Naive thymus-derived CD8-positive, alpha-beta T cell (primary cell): ENCODE measurements at regions not wholly inside any gene's neighbourhood (a gene's known extent, or its start where the extent isn't known, plus 50 kb on each side); places are given as distances from the start of the nearest gene placed in this dataset.

Experiments used
- ATAC-seq, 2 donors: fragments of 150-1000 bp; cut with Tn5 transposase in 1 of 2; sonication (Bioruptor Pico), chemical (Tn5 transposase) in 1 of 2; 1 replicate in 1 of 2; 2 replicates in 1 of 2; pipeline ENCODE4 v1.10.0; 2021; ENCODE audit warnings: mild to moderate bottlenecking in 2 of 2, moderate library complexity in 2 of 2
- POLR2A ChIA-PET: fragments of 350-600 bp; sonication (Branson Sonifier 250); formaldehyde crosslinking; loops from one replicate; lab custom pipeline; 2021; ENCODE audit warnings: antibody characterized with exemption; lab: Charles Lee
- DNase-seq, 10 donors: peaks; one replicate each; pipeline versions ENCODE4 v3.0.0 to v3.0.0-alpha.2; 2020 to 2022
- H3K27ac Mint-ChIP-seq, 10 donors: one replicate each; pipeline ENCODE4 v1.8.0; 2020 to 2022; ENCODE audit warnings: mild to moderate bottlenecking in 10 of 10, mixed read lengths in 10 of 10, moderate library complexity in 4 of 10, inconsistent platforms in 1 of 10
- H3K27me3 Mint-ChIP-seq, 5 donors: one replicate each; pipeline ENCODE4 v1.8.0; 2021 to 2022; ENCODE audit warnings: mixed read lengths in 5 of 5
- H3K36me3 Mint-ChIP-seq, 3 donors: one replicate each; pipeline ENCODE4 v1.8.0; 2020 to 2022; ENCODE audit warnings: mixed read lengths in 3 of 3, mild to moderate bottlenecking in 2 of 3, inconsistent platforms in 1 of 3
- H3K4me1 Mint-ChIP-seq, 4 donors: one replicate each; pipeline ENCODE4 v1.8.0; 2021 to 2022; ENCODE audit warnings: mixed read lengths in 4 of 4
- H3K4me3 Mint-ChIP-seq, 10 donors: one replicate each; pipeline ENCODE4 v1.8.0; 2020 to 2022; ENCODE audit warnings: mild to moderate bottlenecking in 10 of 10, mixed read lengths in 10 of 10, moderate library complexity in 6 of 10, inconsistent platforms in 1 of 10
- H3K9me3 Mint-ChIP-seq, 9 donors: one replicate each; pipeline ENCODE4 v1.8.0; 2020 to 2022; ENCODE audit warnings: mixed read lengths in 9 of 9, mild to moderate bottlenecking in 3 of 9, inconsistent platforms in 1 of 9, moderate library complexity in 1 of 9

DNA sequence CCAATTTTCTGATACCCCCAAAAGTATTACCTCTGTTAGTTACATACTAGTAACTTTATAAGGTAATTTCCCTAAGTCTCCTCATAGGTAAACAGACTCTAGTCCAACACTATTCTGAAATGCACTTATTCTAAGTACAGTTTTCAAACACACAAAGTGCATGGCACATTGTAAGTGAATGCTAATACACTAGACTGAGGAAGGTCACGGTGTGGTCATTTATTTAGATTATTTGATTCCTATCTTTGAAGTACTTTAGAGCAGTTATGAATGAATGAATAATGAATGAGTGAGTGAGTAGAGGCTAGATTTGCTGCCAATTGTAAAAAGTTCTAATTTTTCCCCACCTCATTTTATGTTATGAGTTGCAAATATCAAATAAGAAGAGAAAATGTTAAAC, 132.8 kb upstream of the UGT8 start:
- DNase-seq (no peak), ATAC-seq (no peak)
- POLR2A ChIA-PET: no interaction called here
- H3K27me3 Mint-ChIP-seq: peaks cover 0 to 27% (median 6%) of the 10 kb centered on the region in 5 donors
- H3K27ac Mint-ChIP-seq: no peak overlapping the region
- H3K9me3 Mint-ChIP-seq: no peaks in the 10 kb centered on the region
- H3K4me3 Mint-ChIP-seq: no peak overlapping the region
- H3K36me3 Mint-ChIP-seq: no peaks in the 10 kb centered on the region
- H3K4me1 Mint-ChIP-seq: no peaks in the 10 kb centered on the region

DNA sequence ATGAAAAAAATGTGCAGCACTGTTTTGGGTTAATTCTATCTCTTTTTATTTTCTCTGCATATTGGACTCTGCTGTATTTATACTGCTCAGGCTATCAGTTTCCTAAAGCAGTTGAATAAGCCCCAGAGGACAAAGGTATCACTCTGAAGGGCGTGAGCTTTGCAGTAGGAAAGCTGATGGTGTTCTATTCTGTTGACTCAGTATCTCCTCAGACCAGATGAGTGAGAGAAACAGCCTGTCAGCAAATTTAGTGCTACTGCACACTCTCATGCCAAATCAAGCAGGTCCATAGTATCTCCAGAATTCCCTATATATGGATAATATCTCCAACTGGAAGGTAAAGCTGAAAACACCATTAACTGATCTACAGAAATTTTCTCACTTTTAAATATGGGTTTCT, 132.3 kb upstream of the UGT8 start:
- H3K4me3 Mint-ChIP-seq: no peak overlapping the region
- DNase-seq (no peak), ATAC-seq (no peak)
- POLR2A ChIA-PET: no interaction called here
- no peaks in the 10 kb centered on the region for H3K4me1 Mint-ChIP-seq
- H3K27me3 Mint-ChIP-seq: peaks cover 2 to 26% (median 6%) of the 10 kb centered on the region in 5 donors
- no peaks in the 10 kb centered on the region for H3K9me3 Mint-ChIP-seq
- H3K27ac Mint-ChIP-seq: no peak overlapping the region
- no peaks in the 10 kb centered on the region for H3K36me3 Mint-ChIP-seq

DNA sequence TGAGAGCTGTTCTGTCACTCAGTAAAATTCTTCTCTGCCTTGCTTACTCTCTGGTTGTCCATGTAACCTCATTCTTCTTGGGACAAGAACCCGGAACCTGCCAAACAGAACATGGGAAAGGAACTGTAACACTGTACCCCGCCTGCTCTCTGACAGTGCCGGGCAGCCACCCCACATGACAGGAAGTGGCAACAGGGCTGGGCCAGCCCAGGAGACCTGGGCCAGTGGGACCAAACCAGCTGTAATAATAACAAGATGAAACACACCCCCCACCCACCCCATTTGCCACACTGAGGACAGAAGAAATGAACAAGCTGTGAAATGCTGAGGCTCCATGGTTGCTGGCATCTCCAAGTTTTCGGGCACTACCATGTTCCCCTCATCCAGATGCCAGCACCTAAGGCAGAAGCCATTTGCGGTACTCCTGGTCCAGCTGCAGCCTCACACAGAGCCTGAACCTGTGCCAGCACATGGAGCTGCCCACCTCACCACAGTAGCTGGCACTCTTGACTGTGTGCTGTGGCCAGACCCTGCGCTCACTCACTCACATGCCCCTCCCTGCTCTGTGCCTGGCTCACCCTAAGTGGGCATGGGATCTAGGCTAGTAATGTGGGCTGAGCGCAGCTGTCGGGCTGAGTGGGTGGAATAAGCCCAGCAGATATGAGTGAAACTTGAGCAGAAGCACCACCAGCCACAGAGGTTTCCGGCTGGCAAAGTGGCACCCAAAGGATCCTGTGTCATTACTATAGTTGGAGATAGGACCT, 126.2 kb upstream of the UGT8 start:
- no peak for ATAC-seq
- DNase-seq: no peak
- POLR2A ChIA-PET: no interaction called here
- no peak overlapping the region for H3K4me3 Mint-ChIP-seq
- no peak overlapping the region for H3K27ac Mint-ChIP-seq
- peaks cover 0 to 4% (median 0%) of the 10 kb centered on the region in 9 donors for H3K9me3 Mint-ChIP-seq
- H3K4me1 Mint-ChIP-seq: no peaks in the 10 kb centered on the region
- peaks cover 0 to 7% (median 3%) of the 10 kb centered on the region in 5 donors for H3K27me3 Mint-ChIP-seq
- no peaks in the 10 kb centered on the region for H3K36me3 Mint-ChIP-seq

DNA sequence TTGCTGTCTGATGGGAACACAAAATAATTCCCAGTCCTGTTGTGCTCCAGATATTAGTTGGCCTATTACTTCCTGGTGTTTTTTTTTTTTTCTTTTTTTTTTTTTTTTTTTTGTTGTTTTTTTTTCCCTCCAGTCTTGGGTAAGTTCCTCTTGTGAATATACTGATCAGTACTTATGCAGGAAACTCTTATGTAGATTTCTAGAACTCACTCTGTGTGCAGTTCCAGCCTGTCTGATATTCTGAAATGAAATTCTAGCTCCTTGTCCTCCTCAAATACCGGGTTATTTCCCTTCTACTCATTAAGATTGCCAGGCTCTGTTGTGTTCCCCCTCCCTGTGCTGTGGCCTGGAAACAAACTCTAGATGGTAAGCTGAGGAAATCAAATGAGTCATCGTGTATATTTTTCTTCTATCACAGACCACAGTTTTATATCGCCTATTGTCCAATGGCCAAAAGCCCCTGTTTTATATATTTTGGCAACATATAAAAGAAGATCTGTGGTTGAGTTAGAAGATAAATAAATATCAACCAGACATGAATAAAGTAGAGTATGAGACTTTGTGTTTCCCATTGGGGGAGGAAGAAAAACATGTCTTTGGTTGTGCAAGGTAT, 124.3 kb upstream of the UGT8 start:
- POLR2A ChIA-PET: no interaction called here
- Mint-ChIP-seq H3K27ac (no peak overlapping the region), H3K36me3 (no peaks in the 10 kb centered on the region), H3K4me3 (no peak overlapping the region), H3K27me3 (peaks cover 2 to 13% (median 6%) of the 10 kb centered on the region in 5 donors), H3K4me1 (no peaks in the 10 kb centered on the region), H3K9me3 (peaks cover 0 to 4% (median 0%) of the 10 kb centered on the region in 9 donors)
- ATAC-seq (no peak), DNase-seq (no peak)

DNA sequence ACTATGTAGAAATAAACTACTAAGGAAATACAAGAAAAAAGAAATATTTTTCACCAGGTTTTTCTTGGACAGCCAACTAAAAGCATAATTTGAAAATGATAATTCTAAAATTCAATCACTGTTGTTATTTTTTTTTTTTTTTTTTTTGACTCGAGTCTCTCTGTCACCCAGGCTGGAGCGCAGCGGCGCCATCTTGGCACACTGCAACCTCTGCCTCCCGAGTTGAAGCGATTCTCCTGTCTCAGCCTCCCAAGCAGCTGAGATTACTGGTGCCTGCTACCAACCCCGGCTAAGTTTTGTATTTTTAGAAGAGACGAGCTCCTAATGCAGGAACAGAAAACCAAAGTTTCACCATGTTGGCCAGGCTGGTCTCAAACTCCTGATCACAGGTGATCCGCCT, 122.3 kb upstream of the UGT8 start:
- H3K36me3 Mint-ChIP-seq: no peaks in the 10 kb centered on the region
- no peak overlapping the region for H3K27ac Mint-ChIP-seq
- peaks cover 2 to 26% (median 8%) of the 10 kb centered on the region in 5 donors for H3K27me3 Mint-ChIP-seq
- no peak overlapping the region for H3K4me3 Mint-ChIP-seq
- ATAC-seq: no peak
- POLR2A ChIA-PET: no interaction called here
- H3K9me3 Mint-ChIP-seq: peaks cover 0 to 4% (median 0%) of the 10 kb centered on the region in 9 donors
- H3K4me1 Mint-ChIP-seq: no peaks in the 10 kb centered on the region
- no peak for DNase-seq

DNA sequence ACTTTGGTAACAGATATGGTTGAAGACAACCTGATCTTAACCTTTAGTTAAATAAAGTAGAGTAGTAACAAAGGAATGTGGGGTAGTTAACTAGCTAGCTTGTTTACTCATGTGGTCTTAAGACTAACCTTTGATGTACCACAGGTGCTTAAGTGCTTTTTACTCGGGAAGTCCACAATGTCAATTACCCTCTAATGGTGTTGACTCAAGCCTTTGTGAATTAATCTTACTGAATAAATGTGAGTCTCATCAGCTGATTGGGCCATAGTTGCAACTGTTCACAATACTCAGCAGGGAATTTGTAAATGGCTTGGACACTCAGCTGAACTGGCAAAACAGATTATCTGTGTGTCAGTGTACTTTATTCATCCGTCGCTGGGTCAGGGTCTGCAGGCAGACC, 119.0 kb upstream of the UGT8 start:
- H3K4me1 Mint-ChIP-seq: no peaks in the 10 kb centered on the region
- ATAC-seq: no peak
- no peak overlapping the region for H3K27ac Mint-ChIP-seq
- POLR2A ChIA-PET: no interaction called here
- H3K36me3 Mint-ChIP-seq: no peaks in the 10 kb centered on the region
- H3K27me3 Mint-ChIP-seq: peaks cover 2 to 26% (median 8%) of the 10 kb centered on the region in 5 donors
- H3K4me3 Mint-ChIP-seq: no peak overlapping the region
- peaks cover 0 to 3% (median 0%) of the 10 kb centered on the region in 9 donors for H3K9me3 Mint-ChIP-seq
- DNase-seq: no peak

DNA sequence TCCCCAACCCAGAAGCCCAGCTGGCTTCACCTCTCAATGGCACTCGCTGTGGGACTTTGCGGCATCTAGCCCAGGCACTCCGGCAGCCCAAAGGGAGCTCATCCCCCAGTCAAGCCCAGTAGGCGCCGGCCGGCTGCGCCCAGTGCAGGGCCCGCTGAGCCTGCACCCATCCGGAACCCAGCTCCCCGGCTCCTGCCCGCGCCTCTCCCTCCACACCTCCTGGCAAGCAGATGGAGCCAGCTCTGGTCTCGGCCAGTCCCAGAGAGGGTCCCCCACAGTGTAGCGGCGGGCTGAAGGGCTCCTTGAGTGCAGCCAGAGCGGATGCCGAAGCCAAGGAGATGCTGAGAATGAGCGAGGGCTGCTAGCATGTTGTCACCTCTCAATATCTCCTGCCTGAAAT, 116.8 kb upstream of the UGT8 start:
- ATAC-seq: no peak
- no peak overlapping the region for H3K4me3 Mint-ChIP-seq

DNA sequence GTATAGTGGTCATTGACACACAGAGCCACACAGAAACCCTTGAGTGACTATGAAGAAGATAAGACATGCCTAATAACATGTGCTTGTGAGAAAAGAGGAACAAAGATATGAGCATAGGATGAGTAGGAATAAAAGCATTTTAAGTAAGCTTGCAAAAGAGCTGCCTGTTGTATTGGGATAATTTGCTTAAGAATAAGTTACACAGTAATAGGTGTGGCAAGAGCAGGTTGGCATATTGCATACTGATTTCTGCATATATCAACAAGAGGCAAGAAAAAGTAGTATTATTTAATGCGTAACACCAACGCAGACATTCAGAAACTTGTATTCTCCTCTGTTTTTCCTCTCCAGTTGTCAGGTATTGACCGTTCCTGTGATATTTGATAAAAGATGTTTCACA, 111.5 kb upstream of the UGT8 start:
- Mint-ChIP-seq H3K27me3 (peaks cover 0 to 5% (median 0%) of the 10 kb centered on the region in 5 donors), H3K36me3 (no peaks in the 10 kb centered on the region), H3K27ac (no peak overlapping the region), H3K9me3 (no peaks in the 10 kb centered on the region), H3K4me1 (no peaks in the 10 kb centered on the region), H3K4me3 (no peak overlapping the region)
- ATAC-seq (no peak), DNase-seq (no peak)
- POLR2A ChIA-PET: no interaction called here

More for the DNA sequence above, 116.8 kb upstream of the UGT8 start:
- POLR2A ChIA-PET: no interaction called here
- Mint-ChIP-seq H3K27me3 (peaks cover 2 to 26% (median 8%) of the 10 kb centered on the region in 5 donors), H3K27ac (no peak overlapping the region), H3K36me3 (no peaks in the 10 kb centered on the region), H3K4me1 (no peaks in the 10 kb centered on the region), H3K9me3 (peaks cover 0 to 3% (median 0%) of the 10 kb centered on the region in 9 donors)
- no peak for DNase-seq

DNA sequence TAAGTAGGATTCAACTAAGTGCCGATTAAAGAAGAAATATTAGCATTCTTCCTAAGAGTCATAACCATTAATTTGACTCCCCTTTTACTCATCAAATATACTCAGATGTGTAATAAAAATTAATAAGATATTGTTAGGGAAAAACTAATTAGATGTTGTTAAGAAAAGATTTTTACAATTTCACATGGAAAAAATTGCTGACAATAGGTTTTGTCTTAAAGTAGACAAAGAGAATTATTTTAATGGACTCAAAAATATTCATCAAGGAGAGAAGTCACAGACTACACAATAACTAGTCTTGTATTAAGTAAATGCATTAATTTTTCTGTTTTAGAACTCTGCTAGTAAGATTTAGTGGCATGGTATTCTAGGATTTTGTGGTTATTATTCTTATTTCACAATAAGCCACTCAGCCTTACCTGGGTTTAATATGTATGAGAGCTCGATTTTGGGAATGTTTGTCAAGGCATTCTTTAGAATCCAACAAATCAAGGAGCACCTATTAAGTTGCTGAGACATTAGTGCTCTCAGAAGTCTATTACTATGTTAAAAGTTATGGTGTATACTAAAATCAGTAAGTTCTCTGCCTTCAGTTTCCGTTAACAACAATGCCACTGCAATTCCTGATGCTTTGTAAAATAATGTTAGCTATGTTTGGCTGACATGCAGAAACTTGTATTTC, 110.2 kb upstream of the UGT8 start:
- no peak overlapping the region for H3K4me3 Mint-ChIP-seq
- no peak for DNase-seq
- H3K27me3 Mint-ChIP-seq: peaks cover 0 to 5% (median 2%) of the 10 kb centered on the region in 5 donors
- no peak overlapping the region for H3K27ac Mint-ChIP-seq
- H3K36me3 Mint-ChIP-seq: no peaks in the 10 kb centered on the region
- H3K9me3 Mint-ChIP-seq: peaks cover 0 to 5% (median 0%) of the 10 kb centered on the region in 9 donors
- H3K4me1 Mint-ChIP-seq: no peaks in the 10 kb centered on the region
- POLR2A ChIA-PET: no interaction called here
- ATAC-seq: no peak

DNA sequence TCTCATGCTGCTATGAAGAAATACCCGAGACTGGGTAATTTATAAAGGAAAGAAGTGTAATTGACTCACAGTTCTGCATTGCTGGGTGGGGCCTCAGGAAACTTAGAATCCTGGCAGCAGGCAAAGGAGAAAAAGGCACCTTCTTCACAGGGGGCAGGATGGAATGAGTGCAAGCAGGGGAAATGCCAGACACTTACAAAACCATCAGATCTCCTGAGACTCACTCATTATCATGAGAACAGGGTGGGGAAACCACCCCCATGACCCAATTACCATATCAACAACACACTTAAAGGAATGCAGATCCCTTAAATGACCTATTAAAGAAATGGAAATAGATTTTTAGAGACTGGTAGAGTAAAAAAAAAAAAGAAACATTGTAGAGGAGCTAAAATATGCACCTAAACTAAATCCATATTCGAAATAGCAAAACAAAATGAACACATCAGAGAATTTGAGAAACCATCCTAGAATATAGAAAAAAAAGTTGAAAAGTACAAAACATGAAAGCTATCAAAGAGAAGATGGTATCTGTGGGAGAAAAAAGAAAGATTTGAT, 104.3 kb upstream of the UGT8 start:
- DNase-seq (no peak), ATAC-seq (no peak)
- H3K4me1 Mint-ChIP-seq: no peaks in the 10 kb centered on the region
- H3K27me3 Mint-ChIP-seq: peaks cover 0 to 10% (median 2%) of the 10 kb centered on the region in 5 donors
- peaks cover 0 to 5% (median 0%) of the 10 kb centered on the region in 9 donors for H3K9me3 Mint-ChIP-seq
- H3K4me3 Mint-ChIP-seq: no peak overlapping the region
- H3K27ac Mint-ChIP-seq: no peak overlapping the region
- POLR2A ChIA-PET: no interaction called here
- no peaks in the 10 kb centered on the region for H3K36me3 Mint-ChIP-seq

DNA sequence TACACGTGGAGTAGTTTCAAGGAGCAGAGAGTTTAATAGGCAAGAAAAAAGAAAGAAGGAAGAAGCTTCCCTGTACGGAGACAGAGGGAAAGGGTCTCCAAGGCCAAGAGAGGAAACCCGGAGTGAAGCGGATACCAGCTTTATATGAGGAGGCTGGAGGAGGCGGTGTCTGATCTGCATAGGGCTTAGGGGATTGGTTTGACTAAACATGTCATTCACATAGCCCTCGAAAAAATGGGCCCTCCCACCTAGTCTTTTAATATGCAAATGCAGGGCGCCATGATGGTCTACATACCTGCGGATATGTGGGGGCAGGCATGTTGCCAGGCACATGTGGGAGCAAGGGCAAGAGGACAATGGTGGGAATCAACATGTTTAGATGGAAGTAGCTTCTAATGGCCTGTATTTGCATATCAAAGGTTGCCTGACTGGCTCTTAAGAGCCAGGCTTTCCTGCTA, 103.1 kb upstream of the UGT8 start:
- peaks cover 0 to 5% (median 0%) of the 10 kb centered on the region in 9 donors for H3K9me3 Mint-ChIP-seq
- POLR2A ChIA-PET: no interaction called here
- no peaks in the 10 kb centered on the region for H3K4me1 Mint-ChIP-seq
- H3K27me3 Mint-ChIP-seq: peaks cover 0 to 9% (median 2%) of the 10 kb centered on the region in 5 donors
- no peak overlapping the region for H3K4me3 Mint-ChIP-seq
- ATAC-seq (no peak), DNase-seq (no peak)
- no peak overlapping the region for H3K27ac Mint-ChIP-seq
- no peaks in the 10 kb centered on the region for H3K36me3 Mint-ChIP-seq

DNA sequence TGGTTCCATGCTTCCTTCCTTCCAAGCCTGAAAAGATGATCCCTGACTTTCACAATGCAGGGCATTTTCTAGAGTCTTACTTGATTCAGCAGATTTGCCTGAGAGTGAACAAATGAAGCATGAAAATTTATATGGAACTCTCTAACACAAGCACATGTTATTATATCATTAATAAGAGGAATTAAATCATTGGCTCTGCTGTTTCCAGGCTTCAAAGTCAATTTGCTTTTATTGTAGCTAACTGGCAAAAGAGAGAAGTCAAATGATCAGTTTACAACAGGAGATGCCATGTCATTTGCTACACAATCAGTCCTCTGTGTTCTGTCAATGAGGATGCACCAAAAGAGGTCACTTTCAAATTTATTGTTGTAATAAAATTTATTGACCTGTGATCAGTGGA, 101.5 kb upstream of the UGT8 start:
- H3K27me3 Mint-ChIP-seq: peaks cover 0 to 10% (median 4%) of the 10 kb centered on the region in 5 donors

DNA sequence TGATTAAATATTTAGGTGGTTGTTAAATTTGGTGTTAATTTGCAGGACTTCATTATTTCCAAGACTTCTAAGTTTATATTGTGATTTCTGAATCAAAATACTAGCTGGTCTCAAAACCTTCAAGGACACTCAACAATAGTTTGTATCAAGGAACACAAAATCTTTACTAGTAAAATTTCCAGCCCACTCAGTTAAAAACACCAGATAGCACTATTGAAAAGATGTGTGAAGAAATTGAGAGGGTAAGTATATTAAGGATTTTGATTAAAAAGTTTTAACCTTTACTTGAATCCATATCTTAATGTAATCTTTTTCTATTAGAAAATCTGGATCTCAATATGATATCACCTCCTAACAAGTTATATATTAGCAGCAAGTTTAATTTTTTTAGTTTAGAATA, 89.3 kb upstream of the UGT8 start:
- H3K4me1 Mint-ChIP-seq: no peaks in the 10 kb centered on the region
- H3K9me3 Mint-ChIP-seq: peaks cover 0 to 4% (median 0%) of the 10 kb centered on the region in 9 donors

More for the DNA sequence above, 101.5 kb upstream of the UGT8 start:
- POLR2A ChIA-PET: no interaction called here
- Mint-ChIP-seq H3K9me3 (peaks cover 0 to 5% (median 0%) of the 10 kb centered on the region in 9 donors), H3K4me3 (no peak overlapping the region), H3K4me1 (no peaks in the 10 kb centered on the region), H3K36me3 (no peaks in the 10 kb centered on the region), H3K27ac (no peak overlapping the region)
- no peak for DNase-seq
- ATAC-seq: no peak

More for the DNA sequence above, 89.3 kb upstream of the UGT8 start:
- ATAC-seq: no peak
- H3K36me3 Mint-ChIP-seq: no peaks in the 10 kb centered on the region
- DNase-seq: no peak
- H3K27ac Mint-ChIP-seq: no peak overlapping the region
- peaks cover 2 to 25% (median 5%) of the 10 kb centered on the region in 5 donors for H3K27me3 Mint-ChIP-seq
- no peak overlapping the region for H3K4me3 Mint-ChIP-seq
- POLR2A ChIA-PET: no interaction called here
